Embryonic facial prominence (tissue), 1 donor: ENCODE measurements at regions not wholly inside any gene's neighbourhood (a gene's known extent, or its start where the extent isn't known, plus 50 kb on each side); places are given as distances from the start of the nearest gene placed in this dataset.

Experiments
- DNase-seq: peaks from one replicate; pipeline ENCODE4 v3.0.0-alpha.2; 2016; ENCODE audit errors: extremely low spot score

- DNase-seq: no peak
Measured at GRCh38 chr2:104702031-104702850, 151.7 kb upstream of the POU3F3 start.

- DNase-seq: no peak
Measured at GRCh38 chr2:104703669-104704068, 150.2 kb upstream of the POU3F3 start.

- DNase-seq: no peak
Measured at GRCh38 chr2:104704496-104705245, 149.2 kb upstream of the POU3F3 start.

- DNase-seq: no peak
Measured at GRCh38 chr2:104707056-104707455, 146.9 kb upstream of the POU3F3 start.

GRCh38 chr2:104708967-104709366, 144.9 kb upstream of the POU3F3 start:
- DNase-seq: no peak

DNA sequence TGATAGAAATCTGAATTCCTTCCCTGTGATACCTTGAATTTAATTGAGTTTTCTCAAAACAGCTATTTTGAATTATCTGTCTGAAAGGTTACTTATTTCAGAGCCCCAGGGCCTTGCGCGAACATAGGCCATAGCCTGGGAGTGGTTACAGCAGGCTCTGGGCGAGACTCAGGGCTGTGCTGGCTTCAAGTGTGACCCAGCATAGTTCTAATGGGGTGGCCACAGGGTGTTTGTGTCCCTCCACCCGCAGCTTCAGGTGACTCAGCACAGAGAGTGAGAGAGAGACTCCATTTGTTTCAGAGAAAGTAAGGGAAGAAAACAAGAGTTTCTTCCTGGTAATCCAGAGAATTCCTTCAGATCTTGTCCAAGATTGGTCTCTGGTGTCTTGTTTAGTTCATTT, 137.9 kb upstream of the POU3F3 start:
- DNase-seq: no peak

DNA sequence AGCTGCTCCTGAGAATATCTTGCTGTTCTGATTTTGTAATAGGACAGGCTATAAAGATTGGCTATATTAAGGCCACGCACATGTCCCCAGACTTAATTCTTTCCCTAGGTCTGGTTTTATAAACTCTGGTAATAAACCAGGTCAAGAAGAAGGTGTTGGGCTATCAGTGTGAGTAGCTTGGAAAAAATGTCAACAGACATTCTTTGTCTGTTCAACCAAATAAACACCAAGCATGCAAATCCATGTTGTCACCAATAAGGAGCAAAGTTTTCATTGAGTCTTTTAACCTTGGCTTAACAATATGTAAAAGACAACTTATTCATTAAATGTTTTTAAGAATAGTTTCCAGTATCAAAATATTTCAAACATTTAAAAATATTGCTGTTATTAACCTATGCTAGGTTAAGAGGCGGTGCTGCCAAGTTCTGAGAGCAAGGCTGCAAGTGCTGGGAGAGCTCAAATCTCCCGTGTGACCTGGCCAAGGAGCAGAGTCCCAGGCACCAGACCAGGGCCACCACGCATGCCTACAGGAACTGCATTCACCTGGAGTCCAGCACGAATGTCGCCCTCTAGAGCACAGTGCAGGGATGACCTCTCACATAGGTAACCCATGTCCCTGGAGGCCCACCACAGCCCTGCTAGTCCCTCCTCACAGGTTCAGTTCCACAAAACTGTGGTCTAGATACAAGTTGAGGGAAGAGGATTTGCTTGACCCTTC, 120.5 kb upstream of the POU3F3 start:
- DNase-seq: no peak

GRCh38 chr2:104734937-104735586, 118.9 kb upstream of the POU3F3 start:
- no peak for DNase-seq

- no peak for DNase-seq
Measured at GRCh38 chr2:104736026-104736425, 117.9 kb upstream of the POU3F3 start.

DNA sequence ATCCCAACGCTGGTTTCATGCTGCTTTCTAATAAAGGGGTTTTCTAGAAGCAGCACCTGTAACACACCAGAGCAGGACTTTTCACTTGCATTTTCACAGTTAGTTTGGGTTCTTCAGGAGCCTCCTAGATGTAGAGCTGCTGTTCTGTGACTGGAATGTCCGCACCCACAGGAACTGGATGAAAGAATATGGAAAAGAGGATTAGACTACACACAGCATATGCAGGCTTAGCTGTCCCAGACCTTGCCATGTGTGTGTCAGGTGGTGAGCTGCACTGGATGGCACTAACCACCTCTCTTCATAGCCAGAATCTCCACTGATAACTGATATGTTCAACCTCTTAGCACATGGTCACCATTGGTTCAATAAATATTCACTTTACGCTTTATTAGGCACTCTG, 112.1 kb upstream of the POU3F3 start:
- DNase-seq: no peak

- DNase-seq: no peak
Measured at GRCh38 chr2:104744537-104744936, 109.4 kb upstream of the POU3F3 start.

DNA sequence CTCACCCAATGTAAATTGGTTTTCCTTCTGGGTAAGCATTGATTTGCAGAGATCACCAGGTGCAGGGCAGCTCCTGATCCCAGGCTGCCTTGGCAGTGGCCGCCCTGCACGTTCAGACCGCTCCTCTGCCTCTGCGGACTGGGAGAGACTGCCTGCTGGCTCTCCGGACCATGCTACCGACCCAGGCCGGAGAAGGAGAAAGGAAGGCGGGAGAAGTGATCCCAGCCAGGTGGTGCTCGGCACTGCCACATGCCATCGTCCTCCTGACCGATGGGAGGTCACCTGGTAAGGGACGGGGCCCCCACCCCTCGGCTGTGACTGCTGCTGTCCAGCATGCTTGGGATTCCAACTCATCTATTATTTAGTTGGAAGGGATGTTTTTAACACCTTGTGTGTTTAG, 108.1 kb upstream of the POU3F3 start:
- DNase-seq: no peak

GRCh38 chr2:104746299-104746698, 107.6 kb upstream of the POU3F3 start:
- DNase-seq: no peak

- no peak for DNase-seq
Measured at GRCh38 chr2:104746858-104747257, 107.1 kb upstream of the POU3F3 start.

GRCh38 chr2:104749856-104750460, 104.0 kb upstream of the POU3F3 start:
- DNase-seq: no peak

DNA sequence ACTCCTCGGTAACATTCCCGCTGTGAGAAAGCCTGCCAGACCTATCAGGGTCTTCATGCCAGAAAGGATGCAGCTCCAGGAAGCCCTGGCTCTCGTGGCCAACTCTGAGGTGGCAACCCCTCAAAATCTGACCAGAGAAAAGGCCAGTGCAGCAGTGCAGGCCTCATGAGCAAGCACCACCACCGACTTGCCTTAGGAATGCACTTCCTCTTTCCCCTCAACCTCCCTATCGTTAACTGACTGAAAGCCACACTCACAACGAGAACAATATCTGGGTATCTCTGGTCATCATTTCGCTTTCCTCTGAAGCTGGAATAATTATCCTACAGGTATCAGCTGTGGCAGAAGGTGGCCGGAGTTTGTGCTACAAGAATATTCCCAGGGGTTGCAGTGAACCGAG, 101.4 kb upstream of the POU3F3 start:
- no peak for DNase-seq

GRCh38 chr2:104755026-104755878, 98.7 kb upstream of the POU3F3 start:
- DNase-seq: no peak

- no peak for DNase-seq
Measured at GRCh38 chr2:104756118-104756517, 97.8 kb upstream of the POU3F3 start.

- DNase-seq: no peak
Measured at GRCh38 chr2:104757056-104757455, 96.9 kb upstream of the POU3F3 start.

DNA sequence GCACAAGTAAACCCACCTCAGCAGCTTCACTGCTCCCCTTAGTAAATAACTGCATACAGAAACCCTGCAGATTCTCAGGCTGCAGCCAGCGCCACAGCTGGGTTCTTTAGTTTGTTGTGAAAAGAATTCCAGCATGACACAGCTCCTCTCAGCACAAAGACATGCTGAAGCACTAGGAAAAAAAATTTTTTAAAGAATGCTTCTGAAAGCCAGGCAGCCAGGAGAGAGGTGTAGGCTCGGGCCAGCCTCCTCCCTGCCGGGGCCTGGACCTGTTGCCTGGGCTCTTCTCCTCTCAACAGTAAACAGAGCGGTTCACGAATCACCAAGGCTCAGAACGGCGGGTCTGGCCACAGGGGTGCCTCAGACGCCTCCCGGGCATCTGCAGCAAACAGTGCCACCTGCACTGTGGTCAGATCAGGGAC, 95.7 kb upstream of the POU3F3 start:
- peak; percentile 33 for DNase-seq

DNA sequence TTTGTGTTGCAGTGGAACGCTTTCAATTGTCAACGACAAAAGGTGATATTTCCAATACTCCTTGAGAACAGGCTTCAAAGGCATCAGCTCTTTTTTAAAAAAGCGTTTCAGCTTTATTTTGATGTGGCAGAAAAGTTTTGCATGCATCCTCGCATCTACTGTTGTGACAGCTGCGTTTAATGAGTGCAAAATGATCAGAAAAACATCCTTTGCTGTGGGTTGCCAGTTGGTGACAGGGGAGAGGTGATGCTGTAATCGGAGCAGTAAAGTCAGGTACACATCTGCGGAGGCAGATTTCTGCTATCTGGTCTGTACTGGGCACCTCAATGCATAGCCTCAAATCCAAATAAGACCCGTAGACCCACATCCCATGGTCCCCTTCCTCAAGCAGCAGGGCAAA, 91.9 kb upstream of the POU3F3 start:
- DNase-seq: no peak
